ENCODE measurements at regions not wholly inside any gene's neighbourhood (a gene's known extent, or its start where the extent isn't known, plus 50 kb on each side); places are given as distances from the start of the nearest gene placed in this dataset.

- Histone ChIP-seq H2AFZ (ENCODE audit: low read depth, low read length) (no peak overlapping the region), H3K4me2 (ENCODE audit: low read length) (no peak overlapping the region), H3K36me3 (replicated peaks; ENCODE audit: low read depth, low read length) (no peaks in the 10 kb centered on the region), H3K79me2 (ENCODE audit: low read length) (no peaks in the 10 kb centered on the region), H4K20me1 (ENCODE audit: insufficient read depth, low read length) (no peaks in the 10 kb centered on the region), H3K4me3 (ENCODE audit: low read length) (no peak overlapping the region), H3K9me3 (ENCODE audit: insufficient read depth, low read length) (no peaks in the 10 kb centered on the region), H3K27me3 (ENCODE audit: low read depth, low read length) (no peaks in the 10 kb centered on the region), H3K27ac (ENCODE audit: low read length) (no peak overlapping the region), H3K4me1 (ENCODE audit: low read length) (no peaks in the 10 kb centered on the region), H3K9ac (ENCODE audit: low read length) (no peak overlapping the region)
- TF ChIP-seq EZH2phosphoT487 (IDR thresholded peaks at IDR 0.05; ENCODE audit: low read depth) (no peak), CTCF (IDR thresholded peaks at IDR 0.05; ENCODE audit: low read depth, low read length) (no peak)
Measured at GRCh38 chr7:68537051-68537773, 1061.1 kb upstream of the AUTS2 start.

- H3K4me3 ChIP-seq (ENCODE audit: low read length): no peak overlapping the region
- H4K20me1 ChIP-seq (ENCODE audit: insufficient read depth, low read length): no peaks in the 10 kb centered on the region
- H3K27ac ChIP-seq (ENCODE audit: low read length): no peak overlapping the region
- no peaks in the 10 kb centered on the region for H3K36me3 ChIP-seq (replicated peaks; ENCODE audit: low read depth, low read length)
- no peaks in the 10 kb centered on the region for H3K79me2 ChIP-seq (ENCODE audit: low read length)
- no peak overlapping the region for H3K4me2 ChIP-seq (ENCODE audit: low read length)
- H3K9me3 ChIP-seq (ENCODE audit: insufficient read depth, low read length): no peaks in the 10 kb centered on the region
- H3K27me3 ChIP-seq (ENCODE audit: low read depth, low read length): no peaks in the 10 kb centered on the region
- no peaks in the 10 kb centered on the region for H3K4me1 ChIP-seq (ENCODE audit: low read length)
- no peak for TF ChIP-seq CTCF (IDR thresholded peaks at IDR 0.05; ENCODE audit: low read depth, low read length)
- no peak for TF ChIP-seq EZH2phosphoT487 (IDR thresholded peaks at IDR 0.05; ENCODE audit: low read depth)
- no peak overlapping the region for H2AFZ ChIP-seq (ENCODE audit: low read depth, low read length)
- no peak overlapping the region for H3K9ac ChIP-seq (ENCODE audit: low read length)
Measured at GRCh38 chr7:68537774-68538071, 1060.6 kb upstream of the AUTS2 start.

- Histone ChIP-seq H3K79me2 (ENCODE audit: low read length) (no peaks in the 10 kb centered on the region), H3K9me3 (ENCODE audit: insufficient read depth, low read length) (no peaks in the 10 kb centered on the region), H3K27ac (ENCODE audit: low read length) (no peak overlapping the region), H3K4me2 (ENCODE audit: low read length) (no peak overlapping the region), H3K27me3 (ENCODE audit: low read depth, low read length) (no peaks in the 10 kb centered on the region), H3K9ac (ENCODE audit: low read length) (no peak overlapping the region), H4K20me1 (ENCODE audit: insufficient read depth, low read length) (no peaks in the 10 kb centered on the region), H3K36me3 (replicated peaks; ENCODE audit: low read depth, low read length) (no peaks in the 10 kb centered on the region), H3K4me1 (ENCODE audit: low read length) (no peaks in the 10 kb centered on the region), H2AFZ (ENCODE audit: low read depth, low read length) (no peak overlapping the region), H3K4me3 (ENCODE audit: low read length) (no peak overlapping the region)
- no peak for TF ChIP-seq CTCF (IDR thresholded peaks at IDR 0.05; ENCODE audit: low read depth, low read length)
- TF ChIP-seq EZH2phosphoT487 (IDR thresholded peaks at IDR 0.05; ENCODE audit: low read depth): no peak
Measured at GRCh38 chr7:68542831-68543230, 1055.4 kb upstream of the AUTS2 start.

DNA sequence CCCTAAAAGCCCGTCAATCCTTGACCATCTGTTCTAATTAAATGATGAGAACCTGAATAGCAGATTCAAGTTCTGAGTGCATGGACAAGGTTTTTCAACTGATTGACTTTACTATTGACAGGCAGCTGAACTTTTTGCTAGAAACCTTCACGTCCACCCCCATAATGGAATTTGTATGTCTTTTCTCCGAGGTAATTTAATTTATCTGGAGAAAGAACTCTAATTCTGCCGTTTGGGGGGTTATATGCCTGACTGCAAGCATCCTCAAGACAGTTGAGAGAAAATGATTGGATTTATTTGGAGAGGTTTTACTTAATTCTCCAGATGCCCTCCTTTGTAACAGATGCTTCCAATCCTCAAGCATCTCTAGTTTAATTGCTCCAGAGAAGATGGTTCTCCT is 1053.4 kb upstream of the AUTS2 start:
- no peak overlapping the region for H2AFZ ChIP-seq (ENCODE audit: low read depth, low read length)
- H3K4me3 ChIP-seq (ENCODE audit: low read length): no peak overlapping the region
- H3K27ac ChIP-seq (ENCODE audit: low read length): no peak overlapping the region
- TF ChIP-seq EZH2phosphoT487 (IDR thresholded peaks at IDR 0.05; ENCODE audit: low read depth) (no peak), CTCF (IDR thresholded peaks at IDR 0.05; ENCODE audit: low read depth, low read length) (no peak)
- H3K9ac ChIP-seq (ENCODE audit: low read length): no peak overlapping the region
- no peaks in the 10 kb centered on the region for H3K4me1 ChIP-seq (ENCODE audit: low read length)
- no peaks in the 10 kb centered on the region for H3K36me3 ChIP-seq (replicated peaks; ENCODE audit: low read depth, low read length)
- H3K4me2 ChIP-seq (ENCODE audit: low read length): no peak overlapping the region
- no peaks in the 10 kb centered on the region for H4K20me1 ChIP-seq (ENCODE audit: insufficient read depth, low read length)
- H3K79me2 ChIP-seq (ENCODE audit: low read length): no peaks in the 10 kb centered on the region
- no peaks in the 10 kb centered on the region for H3K9me3 ChIP-seq (ENCODE audit: insufficient read depth, low read length)
- no peaks in the 10 kb centered on the region for H3K27me3 ChIP-seq (ENCODE audit: low read depth, low read length)

Measured in OCI-LY3 (cell line).